Right atrium auricular region (tissue), 2 donors: ENCODE measurements at regions not wholly inside any gene's neighbourhood (a gene's known extent, or its start where the extent isn't known, plus 50 kb on each side); places are given as distances from the start of the nearest gene placed in this dataset.

Source experiments
- DNase-seq: peaks from one replicate; pipeline ENCODE4 v3.0.0-alpha.2; 2019; ENCODE audit warnings: low spot score
- H3K27ac ChIP-seq, 2 donors: fragments of 200-600 bp; sonication (generic); 1 replicate in 1 of 2; 2 replicates in 1 of 2; pipeline ENCODE4 v1.5.1; 2016 to 2019
- H3K27me3 ChIP-seq, 2 donors: fragments of 200-600 bp; sonication (generic); one replicate each; pipeline versions ENCODE4 v1.5.1 to v1.6.0; 2017 to 2019
- H3K36me3 ChIP-seq: fragments of 200-600 bp; sonication (generic); one replicate; pipeline ENCODE4 v1.5.1; 2016
- H3K4me1 ChIP-seq, 2 donors: fragments of 200-600 bp; sonication (generic); one replicate each; pipeline versions ENCODE4 v1.5.1 to v1.6.0; 2017 to 2019
- H3K4me3 ChIP-seq, 2 donors: fragments of 200-600 bp; sonication (generic); 1 replicate in 1 of 2; 2 replicates in 1 of 2; pipeline ENCODE4 v1.5.1; 2017 to 2019; ENCODE audit warnings: mild to moderate bottlenecking in 1 of 2, moderate library complexity in 1 of 2
- H3K9me3 ChIP-seq, 2 donors: fragments of 200-600 bp; sonication (generic); one replicate each; pipeline ENCODE4 v1.5.1; 2019
- TF ChIP-seq, protein P1 (sequence below), 2 donors: fragments of 200-600 bp; sonication (generic); IDR thresholded peaks; one replicate each; pipeline ENCODE4 v1.5.1; 2019; ENCODE audit warnings: antibody characterized with exemption in 2 of 2

DNA sequence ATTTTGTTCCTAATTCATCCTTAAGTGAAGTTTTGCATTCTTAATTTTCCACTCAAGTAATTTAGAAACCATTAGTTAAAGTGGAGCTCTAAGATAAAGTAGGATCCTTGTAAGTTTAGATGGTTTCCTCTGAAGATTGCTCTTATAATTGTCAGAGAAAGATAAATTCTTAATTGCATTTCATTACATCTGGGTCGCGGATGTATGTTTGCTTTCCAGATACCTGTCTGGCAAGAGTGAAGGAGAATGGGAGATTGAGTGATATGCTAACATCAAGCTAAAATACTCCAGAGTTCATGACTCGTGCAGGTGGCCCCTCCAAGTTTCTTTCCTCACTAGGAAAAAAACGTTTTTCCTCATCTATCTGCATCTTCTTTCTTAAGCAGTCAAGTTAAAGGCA, 361.8 kb downstream of the DOK5 start:
- no peak for DNase-seq
- H3K36me3 ChIP-seq: no peaks in the 10 kb centered on the region
- H3K27me3 ChIP-seq: no peaks in the 10 kb centered on the region
- no peak overlapping the region for H3K4me3 ChIP-seq
- no peak overlapping the region for H3K27ac ChIP-seq
- no peaks in the 10 kb centered on the region for H3K9me3 ChIP-seq
- TF ChIP-seq, protein P1, sequence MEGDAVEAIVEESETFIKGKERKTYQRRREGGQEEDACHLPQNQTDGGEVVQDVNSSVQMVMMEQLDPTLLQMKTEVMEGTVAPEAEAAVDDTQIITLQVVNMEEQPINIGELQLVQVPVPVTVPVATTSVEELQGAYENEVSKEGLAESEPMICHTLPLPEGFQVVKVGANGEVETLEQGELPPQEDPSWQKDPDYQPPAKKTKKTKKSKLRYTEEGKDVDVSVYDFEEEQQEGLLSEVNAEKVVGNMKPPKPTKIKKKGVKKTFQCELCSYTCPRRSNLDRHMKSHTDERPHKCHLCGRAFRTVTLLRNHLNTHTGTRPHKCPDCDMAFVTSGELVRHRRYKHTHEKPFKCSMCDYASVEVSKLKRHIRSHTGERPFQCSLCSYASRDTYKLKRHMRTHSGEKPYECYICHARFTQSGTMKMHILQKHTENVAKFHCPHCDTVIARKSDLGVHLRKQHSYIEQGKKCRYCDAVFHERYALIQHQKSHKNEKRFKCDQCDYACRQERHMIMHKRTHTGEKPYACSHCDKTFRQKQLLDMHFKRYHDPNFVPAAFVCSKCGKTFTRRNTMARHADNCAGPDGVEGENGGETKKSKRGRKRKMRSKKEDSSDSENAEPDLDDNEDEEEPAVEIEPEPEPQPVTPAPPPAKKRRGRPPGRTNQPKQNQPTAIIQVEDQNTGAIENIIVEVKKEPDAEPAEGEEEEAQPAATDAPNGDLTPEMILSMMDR (IDR thresholded peaks at IDR 0.05): no peak
- no peaks in the 10 kb centered on the region for H3K4me1 ChIP-seq

DNA sequence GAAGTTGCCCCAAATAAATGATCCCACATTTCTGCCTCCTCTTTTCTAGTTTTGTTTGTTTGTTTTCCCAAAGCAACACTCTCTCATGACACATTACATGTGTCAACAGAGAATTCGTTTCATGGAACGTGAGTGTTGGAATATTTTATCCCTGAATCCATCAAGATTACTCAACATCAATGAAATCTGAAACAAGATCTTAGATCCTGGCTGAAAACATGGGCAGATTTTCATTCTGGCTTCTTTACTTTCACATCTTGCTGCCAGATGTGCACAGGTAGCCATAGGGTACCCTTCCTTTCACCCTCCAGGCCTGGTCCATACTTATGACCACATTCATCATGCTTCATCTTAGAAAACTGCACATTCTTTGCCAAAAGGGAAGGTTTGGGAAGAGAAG, 347.0 kb downstream of the DOK5 start:
- Histone ChIP-seq H3K27me3 (no peaks in the 10 kb centered on the region), H3K27ac (no peak overlapping the region), H3K4me1 (no peaks in the 10 kb centered on the region), H3K36me3 (no peaks in the 10 kb centered on the region), H3K9me3 (no peaks in the 10 kb centered on the region), H3K4me3 (no peak overlapping the region)
- TF ChIP-seq, protein P1 (IDR thresholded peaks at IDR 0.05): no peak
- DNase-seq: no peak

DNA sequence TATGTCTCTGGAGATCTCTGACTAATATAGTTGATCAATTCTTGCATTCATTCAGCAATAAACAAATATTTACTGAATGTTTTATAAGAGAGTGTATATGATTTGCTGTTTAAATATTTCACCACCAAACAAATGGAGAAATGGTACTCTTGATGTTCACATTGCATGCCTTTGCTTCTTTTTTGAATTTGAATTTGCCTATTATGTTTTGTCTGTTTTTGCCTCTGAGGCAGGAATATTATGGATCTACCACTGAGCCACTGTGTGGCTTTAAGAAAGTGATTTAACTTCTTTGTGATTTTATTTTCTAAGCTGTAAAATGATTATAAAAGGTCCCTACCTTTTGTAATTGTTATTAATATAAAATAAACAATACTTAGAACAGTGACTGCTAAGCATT, 345.0 kb downstream of the DOK5 start:
- Histone ChIP-seq H3K27me3 (no peaks in the 10 kb centered on the region), H3K36me3 (no peaks in the 10 kb centered on the region), H3K9me3 (no peaks in the 10 kb centered on the region), H3K4me1 (no peaks in the 10 kb centered on the region), H3K27ac (no peak overlapping the region), H3K4me3 (no peak overlapping the region)
- TF ChIP-seq, protein P1 (IDR thresholded peaks at IDR 0.05): no peak
- DNase-seq: no peak

DNA sequence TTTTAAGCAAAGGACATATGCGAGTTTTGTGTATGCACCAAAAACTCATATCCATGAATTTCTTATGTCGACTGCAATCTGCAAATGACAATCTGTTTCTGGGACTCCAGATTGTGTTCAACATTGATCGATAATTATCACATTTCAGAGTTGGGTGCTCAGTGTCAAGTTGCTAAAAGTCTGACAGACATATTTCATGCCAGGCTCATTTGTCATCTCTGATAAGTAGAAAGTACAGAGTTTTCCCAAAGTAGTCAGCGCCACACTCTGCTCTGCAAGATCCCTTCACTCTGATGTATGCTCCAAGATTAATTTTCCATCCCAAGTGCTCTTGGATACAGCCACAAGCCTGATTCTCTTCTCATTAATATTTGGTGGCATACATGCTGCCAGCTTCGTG, 331.1 kb downstream of the DOK5 start:
- no peaks in the 10 kb centered on the region for H3K36me3 ChIP-seq

DNA sequence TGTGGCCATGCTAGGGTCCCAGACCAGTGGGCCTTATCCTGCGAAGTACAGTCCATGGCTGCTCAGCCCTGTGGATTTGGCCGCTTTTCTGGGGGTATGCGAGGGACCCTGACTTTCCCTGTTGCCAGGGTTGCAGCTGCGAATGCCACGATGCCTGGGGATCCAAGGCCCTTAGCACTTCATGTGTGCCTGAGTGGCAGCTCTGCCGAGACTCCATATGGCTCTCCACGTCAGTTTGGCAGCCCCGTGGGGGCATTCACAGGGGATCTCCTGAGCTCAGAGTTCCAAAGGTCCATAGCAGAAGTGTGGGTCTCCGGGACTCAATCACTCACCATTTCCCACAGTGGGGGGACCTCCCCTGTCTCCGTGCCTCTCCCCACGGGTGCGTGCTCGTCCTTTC, 319.5 kb downstream of the DOK5 start:
- DNase-seq: no peak
- no peaks in the 10 kb centered on the region for H3K36me3 ChIP-seq
- H3K9me3 ChIP-seq: no peaks in the 10 kb centered on the region
- H3K4me1 ChIP-seq: no peaks in the 10 kb centered on the region
- H3K4me3 ChIP-seq: no peak overlapping the region
- no peaks in the 10 kb centered on the region for H3K27me3 ChIP-seq
- no peak overlapping the region for H3K27ac ChIP-seq
- TF ChIP-seq, protein P1 (IDR thresholded peaks at IDR 0.05): no peak

More for the DNA sequence above, 331.1 kb downstream of the DOK5 start:
- Histone ChIP-seq H3K4me1 (no peaks in the 10 kb centered on the region), H3K27ac (no peak overlapping the region), H3K9me3 (no peaks in the 10 kb centered on the region), H3K4me3 (no peak overlapping the region), H3K27me3 (no peaks in the 10 kb centered on the region)
- no peak for DNase-seq
- TF ChIP-seq, protein P1 (IDR thresholded peaks at IDR 0.05): no peak

DNA sequence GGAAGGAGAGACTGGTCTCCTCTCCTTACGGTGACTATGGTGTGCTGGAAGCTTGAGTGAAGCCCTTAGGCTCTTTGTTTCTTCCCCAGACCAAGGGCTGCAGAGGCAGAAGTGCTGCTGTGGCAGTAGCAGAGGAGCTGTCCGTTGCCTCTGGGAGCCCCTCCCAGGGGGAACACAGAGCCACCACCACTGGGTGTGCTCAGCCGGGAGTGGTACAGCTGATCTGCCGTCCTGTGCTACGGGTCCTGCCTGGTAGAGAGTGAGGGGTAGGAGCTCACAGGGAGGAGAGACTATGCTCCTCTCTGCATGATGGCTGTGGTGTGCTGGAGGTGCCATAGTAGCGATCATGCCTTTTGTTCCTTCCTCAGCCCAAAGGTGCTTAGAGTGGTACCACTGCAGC, 318.7 kb downstream of the DOK5 start:
- H3K27ac ChIP-seq: no peak overlapping the region
- TF ChIP-seq, protein P1 (IDR thresholded peaks at IDR 0.05): no peak
- H3K4me1 ChIP-seq: no peaks in the 10 kb centered on the region
- no peaks in the 10 kb centered on the region for H3K36me3 ChIP-seq
- peaks cover 0 to 1% of the 10 kb centered on the region in 2 donors for H3K9me3 ChIP-seq
- H3K27me3 ChIP-seq: no peaks in the 10 kb centered on the region
- no peak overlapping the region for H3K4me3 ChIP-seq
- DNase-seq: no peak
